ENCODE measurements at regions not wholly inside any gene's neighbourhood (a gene's known extent, or its start where the extent isn't known, plus 50 kb on each side); places are given as distances from the start of the nearest gene placed in this dataset.
"Not testable (repeated sequence)": the region's sequence is repeated elsewhere in the genome, so short reads cannot be mapped to it uniquely, and the experiment has no call there.

GRCh38 chrX:99988532-99988931 is 421.5 kb downstream of the PCDH19 start:
- DNase-seq (ENCODE audit: low spot score); in situ Hi-C loops (cut with MboI; ENCODE audit: low pct_unique_long_range_greater_than_20kb, low sequenced_read_pairs, unreplicated experiment): not testable (repeated sequence)

GRCh38 chrX:99973572-99974226 is 436.4 kb downstream of the PCDH19 start:
- in situ Hi-C loops (cut with MboI; ENCODE audit: low pct_unique_long_range_greater_than_20kb, low sequenced_read_pairs, unreplicated experiment): no loop called here
- TF ChIP-seq, protein P1, sequence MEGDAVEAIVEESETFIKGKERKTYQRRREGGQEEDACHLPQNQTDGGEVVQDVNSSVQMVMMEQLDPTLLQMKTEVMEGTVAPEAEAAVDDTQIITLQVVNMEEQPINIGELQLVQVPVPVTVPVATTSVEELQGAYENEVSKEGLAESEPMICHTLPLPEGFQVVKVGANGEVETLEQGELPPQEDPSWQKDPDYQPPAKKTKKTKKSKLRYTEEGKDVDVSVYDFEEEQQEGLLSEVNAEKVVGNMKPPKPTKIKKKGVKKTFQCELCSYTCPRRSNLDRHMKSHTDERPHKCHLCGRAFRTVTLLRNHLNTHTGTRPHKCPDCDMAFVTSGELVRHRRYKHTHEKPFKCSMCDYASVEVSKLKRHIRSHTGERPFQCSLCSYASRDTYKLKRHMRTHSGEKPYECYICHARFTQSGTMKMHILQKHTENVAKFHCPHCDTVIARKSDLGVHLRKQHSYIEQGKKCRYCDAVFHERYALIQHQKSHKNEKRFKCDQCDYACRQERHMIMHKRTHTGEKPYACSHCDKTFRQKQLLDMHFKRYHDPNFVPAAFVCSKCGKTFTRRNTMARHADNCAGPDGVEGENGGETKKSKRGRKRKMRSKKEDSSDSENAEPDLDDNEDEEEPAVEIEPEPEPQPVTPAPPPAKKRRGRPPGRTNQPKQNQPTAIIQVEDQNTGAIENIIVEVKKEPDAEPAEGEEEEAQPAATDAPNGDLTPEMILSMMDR (IDR thresholded peaks at IDR 0.05; ENCODE audit: extremely low read depth, insufficient read depth, missing control alignments): no peak
- DNase-seq (ENCODE audit: low spot score): no peak

GRCh38 chrX:99939883-99940232 is 470.2 kb downstream of the PCDH19 start:
- in situ Hi-C loops (cut with MboI; ENCODE audit: low pct_unique_long_range_greater_than_20kb, low sequenced_read_pairs, unreplicated experiment): no loop called here
- TF ChIP-seq, protein P1 (IDR thresholded peaks at IDR 0.05; ENCODE audit: extremely low read depth, insufficient read depth, missing control alignments): no peak
- no peak for DNase-seq (ENCODE audit: low spot score)

DNA sequence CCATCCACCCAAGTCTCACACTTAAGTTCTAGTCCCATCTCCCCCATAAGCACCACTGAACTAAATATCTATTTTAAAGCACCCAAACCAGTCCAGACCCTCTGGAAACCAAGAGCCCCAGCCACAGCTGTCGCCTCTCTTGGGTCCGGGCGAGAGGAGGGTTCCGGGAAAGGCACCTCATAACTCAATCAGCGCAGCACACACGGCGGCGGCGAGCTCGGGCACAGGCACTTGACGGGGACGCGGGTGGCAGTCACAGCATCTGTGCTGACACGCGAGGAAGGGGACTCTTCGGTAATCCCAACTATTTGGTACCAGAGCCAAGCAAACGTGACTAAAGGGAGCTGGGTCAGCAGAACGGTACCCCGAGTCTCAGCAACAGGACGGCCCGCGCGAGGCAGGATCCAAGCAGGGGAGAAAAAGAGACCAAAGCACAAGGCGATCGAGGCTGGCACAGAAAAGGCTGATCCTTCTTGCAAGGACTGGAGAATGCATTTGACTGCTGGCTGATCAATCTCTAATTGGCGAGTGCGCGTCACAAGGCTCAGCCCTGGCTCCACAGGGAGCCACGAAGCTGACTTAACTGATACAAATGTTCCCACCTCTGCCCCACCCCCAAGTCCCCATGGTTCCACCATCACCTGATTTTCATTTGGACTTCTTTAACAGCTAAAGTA is 470.7 kb downstream of the PCDH19 start:
- DNase-seq (ENCODE audit: low spot score); in situ Hi-C loops (cut with MboI; ENCODE audit: low pct_unique_long_range_greater_than_20kb, low sequenced_read_pairs, unreplicated experiment): not testable (repeated sequence)

- in situ Hi-C loops (cut with MboI; ENCODE audit: low pct_unique_long_range_greater_than_20kb, low sequenced_read_pairs, unreplicated experiment): no loop called here
- DNase-seq (ENCODE audit: low spot score): no peak
- TF ChIP-seq, protein P1 (IDR thresholded peaks at IDR 0.05; ENCODE audit: extremely low read depth, insufficient read depth, missing control alignments): no peak
Observed at GRCh38 chrX:99938464-99938863, 471.6 kb downstream of the PCDH19 start.

GRCh38 chrX:99933865-99934264 is 476.2 kb downstream of the PCDH19 start:
- DNase-seq (ENCODE audit: low spot score): no peak
- in situ Hi-C loops (cut with MboI; ENCODE audit: low pct_unique_long_range_greater_than_20kb, low sequenced_read_pairs, unreplicated experiment): no loop called here
- TF ChIP-seq, protein P1 (IDR thresholded peaks at IDR 0.05; ENCODE audit: extremely low read depth, insufficient read depth, missing control alignments): no peak

DNA sequence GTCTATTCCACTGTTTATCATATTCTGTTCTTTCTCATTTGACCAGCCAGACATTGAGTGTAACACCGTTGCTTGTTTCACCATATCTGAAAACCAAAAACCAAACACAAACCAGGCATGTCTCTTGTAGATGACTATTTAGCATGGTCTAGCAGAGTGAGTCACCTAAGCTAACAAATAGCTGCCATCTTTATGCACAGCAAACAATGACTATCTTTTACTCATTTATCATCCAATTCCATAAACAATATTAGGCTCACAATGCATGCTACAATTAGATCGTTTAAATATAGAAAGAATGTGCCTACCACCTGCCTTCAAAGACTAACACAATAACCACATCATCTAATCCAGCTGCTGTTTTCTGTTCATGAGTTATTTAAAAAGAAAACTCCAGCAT is 495.4 kb downstream of the PCDH19 start:
- TF ChIP-seq, protein P1 (IDR thresholded peaks at IDR 0.05; ENCODE audit: extremely low read depth, insufficient read depth, missing control alignments): no peak
- no peak for DNase-seq (ENCODE audit: low spot score)
- in situ Hi-C loops (cut with MboI; ENCODE audit: low pct_unique_long_range_greater_than_20kb, low sequenced_read_pairs, unreplicated experiment): no loop called here

Data from GM13977 (cell line).